Prostate gland (tissue), 2 donors: ENCODE measurements at regions not wholly inside any gene's neighbourhood (a gene's known extent, or its start where the extent isn't known, plus 50 kb on each side); places are given as distances from the start of the nearest gene placed in this dataset.

ENCODE experiments used
- DNase-seq: peaks from one replicate; pipeline ENCODE4 v3.0.0-alpha.2; 2019; ENCODE audit warnings: low spot score
- H3K27ac ChIP-seq, 2 donors: fragments of 200-600 bp; sonication (generic); 2 replicates each; pipeline ENCODE4 v1.5.1; 2017 to 2019
- H3K27me3 ChIP-seq: fragments of 200-600 bp; sonication (generic); replicated peaks from 2 replicates; pipeline ENCODE4 v1.5.1; 2019; ENCODE audit not compliant: insufficient read depth
- H3K36me3 ChIP-seq, 2 donors: fragments of 200-600 bp; sonication (generic); 1 replicate in 1 of 2; 2 replicates in 1 of 2; pipeline versions ENCODE4 v1.5.1 to v1.8.1; 2017 to 2019
- H3K4me1 ChIP-seq: fragments of 200-600 bp; sonication (generic); replicated peaks from 2 replicates; pipeline ENCODE4 v1.5.1; 2019
- H3K4me3 ChIP-seq, 2 donors: fragments of 200-600 bp; sonication (generic); 2 replicates each; pipeline ENCODE4 v1.5.1; 2017 to 2019
- H3K9me3 ChIP-seq: fragments of 200-600 bp; sonication (generic); 2 replicates; pipeline ENCODE4 v1.5.1; 2017
- CTCF ChIP-seq, 4 experiments: fragments of 200-600 bp in 2 of 4; fragments of 450-650 bp in 2 of 4; sonication (generic) in 2 of 4; IDR thresholded peaks; 1 replicate in 3 of 4; 2 replicates in 1 of 4; pipeline ENCODE4 v1.5.1; 2016 to 2019; ENCODE audit warnings: antibody characterized with exemption in 4 of 4, mild to moderate bottlenecking in 2 of 4, moderate library complexity in 2 of 4
- POLR2A ChIP-seq: fragments of 450-650 bp; IDR thresholded peaks from one replicate; pipeline ENCODE4 v1.6.1; 2016; ENCODE audit warnings: antibody characterized with exemption, mild to moderate bottlenecking
- POLR2AphosphoS5 ChIP-seq: sonication (generic); formaldehyde crosslinking; IDR thresholded peaks from one replicate; pipeline ENCODE4 v1.6.1; 2017; ENCODE audit warnings: antibody characterized with exemption
- WGBS: methylation state at CpG from one replicate; pipeline ENCODE4 v1.1.5; 2018; 5-methylcytosine and 5-hydroxymethylcytosine counted together
- intact Hi-C: fragments of 100-400 bp; cut with DNase I; formaldehyde crosslinking; loops from one replicate; pipeline ENCODE4 v1.14.2; 2022

GRCh38 chr2:83420993-83421392 is 1038.1 kb downstream of the SUCLG1 start:
- H3K27ac ChIP-seq: no peak overlapping the region
- no peaks in the 10 kb centered on the region for H3K9me3 ChIP-seq
- no peak overlapping the region for H3K4me3 ChIP-seq
- no peak for DNase-seq
- H3K4me1 ChIP-seq: no peaks in the 10 kb centered on the region
- WGBS: 84% methylated on average over 1 of the region's 1 CpG
- H3K36me3 ChIP-seq: no peaks in the 10 kb centered on the region
- intact Hi-C loops: no loop called here
- H3K27me3 ChIP-seq: no peaks in the 10 kb centered on the region
- TF ChIP-seq CTCF (IDR thresholded peaks at IDR 0.05) (no peak), POLR2A (no peak), POLR2AphosphoS5 (no peak)

GRCh38 chr2:83394134-83394904 is 1064.8 kb downstream of the SUCLG1 start:
- H3K4me1 ChIP-seq: no peaks in the 10 kb centered on the region
- no peaks in the 10 kb centered on the region for H3K9me3 ChIP-seq
- H3K36me3 ChIP-seq: no peaks in the 10 kb centered on the region
- 63% methylated on average over 3 of the region's 3 CpGs for WGBS
- intact Hi-C loops: no loop called here
- H3K27ac ChIP-seq: no peak overlapping the region
- H3K27me3 ChIP-seq: no peaks in the 10 kb centered on the region
- no peak for DNase-seq
- H3K4me3 ChIP-seq: no peak overlapping the region
- no peak for TF ChIP-seq CTCF (IDR thresholded peaks at IDR 0.05)
- TF ChIP-seq POLR2A: no peak
- no peak for TF ChIP-seq POLR2AphosphoS5

GRCh38 chr2:83388804-83389203 is 1070.3 kb downstream of the SUCLG1 start:
- H3K9me3 ChIP-seq: no peaks in the 10 kb centered on the region
- no peak overlapping the region for H3K4me3 ChIP-seq
- H3K27ac ChIP-seq: no peak overlapping the region
- no peaks in the 10 kb centered on the region for H3K4me1 ChIP-seq
- intact Hi-C loops: no loop called here
- DNase-seq: no peak
- WGBS: 82% methylated on average over 1 of the region's 1 CpG
- TF ChIP-seq CTCF (IDR thresholded peaks at IDR 0.05) (no peak), POLR2AphosphoS5 (no peak), POLR2A (no peak)
- no peaks in the 10 kb centered on the region for H3K27me3 ChIP-seq
- no peaks in the 10 kb centered on the region for H3K36me3 ChIP-seq

GRCh38 chr2:83386549-83386948 is 1072.5 kb downstream of the SUCLG1 start:
- intact Hi-C loops: no loop called here
- Histone ChIP-seq H3K4me3 (no peak overlapping the region), H3K27me3 (no peaks in the 10 kb centered on the region), H3K36me3 (no peaks in the 10 kb centered on the region), H3K9me3 (no peaks in the 10 kb centered on the region), H3K4me1 (no peaks in the 10 kb centered on the region), H3K27ac (no peak overlapping the region)
- WGBS: 54% methylated on average over 1 of the region's 1 CpG
- TF ChIP-seq POLR2AphosphoS5: no peak
- TF ChIP-seq POLR2A: no peak
- TF ChIP-seq CTCF (IDR thresholded peaks at IDR 0.05): no peak
- no peak for DNase-seq

GRCh38 chr2:83378921-83379320 is 1080.2 kb downstream of the SUCLG1 start:
- no peak for DNase-seq

More at GRCh38 chr2:83378921-83379320, 1080.2 kb downstream of the SUCLG1 start:
- Histone ChIP-seq H3K27me3 (no peaks in the 10 kb centered on the region), H3K4me3 (no peak overlapping the region), H3K36me3 (no peaks in the 10 kb centered on the region), H3K27ac (no peak overlapping the region), H3K4me1 (no peaks in the 10 kb centered on the region), H3K9me3 (no peaks in the 10 kb centered on the region)
- TF ChIP-seq POLR2A (no peak), POLR2AphosphoS5 (no peak), CTCF (IDR thresholded peaks at IDR 0.05) (no peak)
- intact Hi-C loops: no loop called here
